Central memory CD8-positive, alpha-beta T cell (primary cell): ENCODE measurements at regions not wholly inside any gene's neighbourhood (a gene's known extent, or its start where the extent isn't known, plus 50 kb on each side); places are given as distances from the start of the nearest gene placed in this dataset.
"Not testable (repeated sequence)": the region's sequence is repeated elsewhere in the genome, so short reads cannot be mapped to it uniquely, and the experiment has no call there.

ENCODE experiments used
- ATAC-seq: fragments of 150-1000 bp; cut with Tn5 transposase; replicated peaks from 2 replicates; pipeline ENCODE4 v1.10.0; 2022; ENCODE audit warnings: mild to moderate bottlenecking, moderate FRiP score, moderate number of reproducible peaks; ENCODE audit not compliant: poor library complexity, severe bottlenecking; ENCODE audit errors: extremely low read depth
- DNase-seq, 2 donors: peaks; one replicate each; pipeline ENCODE4 v3.0.0; 2021; ENCODE audit warnings: low spot score in 2 of 2
- H3K27ac Mint-ChIP-seq: one replicate; pipeline ENCODE4 v1.8.0; 2022; ENCODE audit warnings: low read depth, mild to moderate bottlenecking, moderate library complexity, mixed read lengths
- H3K27me3 Mint-ChIP-seq: one replicate; pipeline ENCODE4 v1.8.0; 2022; ENCODE audit warnings: mixed read lengths
- H3K36me3 Mint-ChIP-seq: one replicate; pipeline ENCODE4 v1.8.0; 2022; ENCODE audit warnings: mild to moderate bottlenecking, moderate library complexity, mixed read lengths; ENCODE audit not compliant: insufficient read depth
- H3K4me1 Mint-ChIP-seq: one replicate; pipeline ENCODE4 v1.8.0; 2022; ENCODE audit warnings: mixed read lengths
- H3K4me3 Mint-ChIP-seq: one replicate; pipeline ENCODE4 v1.8.0; 2022; ENCODE audit warnings: mild to moderate bottlenecking, moderate library complexity, mixed read lengths
- H3K9me3 Mint-ChIP-seq: one replicate; pipeline ENCODE4 v1.8.0; 2022; ENCODE audit warnings: mixed read lengths

GRCh38 chr7:112540839-112541577 is 60.2 kb downstream of the LSMEM1 start:
- DNase-seq = no peak
- H3K36me3 Mint-ChIP-seq = no peaks in the 10 kb centered on the region
- no peak overlapping the region for H3K27ac Mint-ChIP-seq
- no peaks in the 10 kb centered on the region for H3K4me1 Mint-ChIP-seq
- no peaks in the 10 kb centered on the region for H3K9me3 Mint-ChIP-seq
- H3K4me3 Mint-ChIP-seq = no peak overlapping the region
- ATAC-seq = no peak
- peaks cover 49% of the 10 kb centered on the region for H3K27me3 Mint-ChIP-seq

- Mint-ChIP-seq H3K27ac (no peak overlapping the region), H3K4me1 (no peaks in the 10 kb centered on the region), H3K4me3 (no peak overlapping the region), H3K36me3 (no peaks in the 10 kb centered on the region), H3K27me3 (peaks cover 36% of the 10 kb centered on the region), H3K9me3 (no peaks in the 10 kb centered on the region)
- no peak for DNase-seq
- no peak for ATAC-seq
Observed at GRCh38 chr7:112546723-112547513, 66.1 kb downstream of the LSMEM1 start.

DNA sequence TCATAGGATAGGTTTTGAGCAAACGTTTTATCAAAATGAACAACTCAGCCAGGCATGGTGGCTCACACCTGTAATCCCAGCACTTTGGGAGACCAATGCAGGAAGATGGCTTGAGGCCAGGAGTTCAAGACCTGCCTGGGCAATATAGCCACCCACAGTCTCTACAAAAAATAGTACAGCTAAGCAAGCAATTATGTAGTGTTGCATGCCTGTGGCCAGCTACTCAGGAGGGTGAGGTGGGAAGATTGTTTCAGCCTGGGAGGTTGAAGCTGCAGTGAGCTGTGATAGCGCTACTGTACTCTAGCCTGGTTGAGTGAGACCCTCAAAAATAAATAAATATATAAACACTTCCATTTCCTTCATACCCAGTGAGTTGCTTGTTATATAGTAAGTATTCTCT is 67.1 kb downstream of the LSMEM1 start:
- Mint-ChIP-seq H3K9me3 (no peaks in the 10 kb centered on the region), H3K4me3 (no peak overlapping the region), H3K27ac (no peak overlapping the region), H3K36me3 (no peaks in the 10 kb centered on the region), H3K4me1 (no peaks in the 10 kb centered on the region), H3K27me3 (peaks cover 36% of the 10 kb centered on the region)
- DNase-seq (no peak), ATAC-seq (no peak)

DNA sequence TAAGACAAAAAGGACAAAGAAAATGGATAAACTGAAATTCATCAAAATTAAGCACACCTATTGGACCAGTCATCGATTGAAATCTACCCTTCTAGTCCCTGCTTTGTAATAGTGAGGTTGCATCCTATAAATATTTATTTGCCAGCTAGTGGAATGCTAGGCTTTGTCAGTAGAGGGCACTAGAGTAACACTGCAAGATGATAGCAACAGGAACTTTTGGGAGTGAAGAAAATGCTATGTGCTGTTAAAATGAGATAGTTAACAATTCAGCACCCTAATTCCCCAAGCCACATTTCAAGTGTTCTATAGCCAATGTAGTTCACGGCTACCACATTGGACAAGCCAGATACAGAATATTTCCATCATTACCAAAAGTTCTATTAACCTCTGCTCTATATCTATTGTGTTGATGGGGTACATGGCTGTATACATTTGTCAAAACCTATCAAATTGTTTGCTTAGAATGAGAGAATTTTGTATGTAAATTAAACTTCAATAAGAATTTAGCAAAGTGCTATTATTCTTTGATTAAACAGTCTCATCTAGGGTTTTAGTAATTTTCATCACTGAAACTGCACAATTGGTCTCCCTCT is 69.8 kb downstream of the LSMEM1 start:
- Mint-ChIP-seq H3K27me3 (peaks cover 23% of the 10 kb centered on the region), H3K36me3 (no peaks in the 10 kb centered on the region), H3K27ac (no peak overlapping the region), H3K4me3 (no peak overlapping the region), H3K9me3 (no peaks in the 10 kb centered on the region), H3K4me1 (no peaks in the 10 kb centered on the region)
- no peak for DNase-seq
- no peak for ATAC-seq

DNA sequence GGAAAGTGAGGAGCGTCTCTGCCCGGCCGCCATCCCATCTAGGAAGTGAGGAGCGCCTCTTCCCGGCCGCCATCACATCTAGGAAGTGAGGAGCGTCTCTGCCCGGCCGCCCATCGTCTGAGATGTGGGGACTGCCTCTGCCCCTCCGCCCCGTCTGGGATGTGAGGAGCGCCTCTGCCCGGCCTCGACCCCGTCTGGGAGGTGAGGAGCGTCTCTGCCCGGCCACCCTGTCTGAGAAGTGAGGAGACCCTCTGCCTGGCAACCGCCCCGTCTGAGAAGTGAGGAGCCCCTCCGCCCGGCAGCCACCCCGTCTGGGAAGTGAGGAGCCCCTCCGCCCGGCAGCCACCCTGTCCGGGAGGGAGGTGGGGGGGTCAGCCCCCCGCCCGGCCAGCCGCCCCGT is 70.7 kb downstream of the LSMEM1 start:
- not testable (repeated sequence) for H3K4me3 Mint-ChIP-seq, H3K27ac Mint-ChIP-seq, H3K36me3 Mint-ChIP-seq, H3K9me3 Mint-ChIP-seq, ATAC-seq, DNase-seq, H3K4me1 Mint-ChIP-seq
- H3K27me3 Mint-ChIP-seq = peaks cover 14% of the 10 kb centered on the region

DNA sequence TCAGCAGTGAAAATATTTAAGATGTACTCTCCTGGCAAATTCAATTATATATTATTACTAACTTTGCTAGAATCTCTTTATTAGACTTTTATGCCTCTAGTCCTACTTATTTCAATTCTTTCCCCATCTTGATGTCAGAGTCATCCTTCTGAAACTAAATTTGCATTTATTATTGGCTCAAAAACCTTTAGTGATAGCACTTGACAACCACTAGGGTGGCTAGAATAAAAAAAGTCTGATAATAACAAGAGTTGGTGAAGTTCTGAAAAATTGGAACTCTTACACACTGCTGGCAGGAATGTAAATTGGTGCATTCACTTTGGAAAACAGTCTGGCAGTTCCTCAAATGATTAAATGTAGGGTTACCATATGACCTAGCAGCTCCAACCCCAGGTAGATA is 73.8 kb downstream of the LSMEM1 start:
- no peak overlapping the region for H3K4me3 Mint-ChIP-seq

DNA sequence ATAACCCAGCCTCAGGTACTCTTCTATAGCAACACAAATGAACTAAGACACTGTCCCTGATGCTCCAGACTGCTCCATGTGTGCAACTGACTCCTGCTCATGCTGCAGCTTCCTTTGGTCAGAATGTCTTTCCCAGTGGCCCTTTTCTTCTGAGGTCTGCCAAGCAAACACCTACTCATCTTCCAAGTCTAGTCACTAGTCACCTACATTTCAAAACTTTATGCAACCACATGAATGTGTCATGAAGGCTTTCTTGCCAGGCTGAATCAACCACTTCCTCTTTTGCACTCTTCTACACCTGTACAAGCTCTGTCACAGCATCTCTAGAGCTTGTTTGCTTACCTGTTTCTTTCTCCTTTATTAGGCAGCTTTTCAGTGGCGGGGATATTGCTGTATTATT is 75.8 kb downstream of the LSMEM1 start:
- H3K36me3 Mint-ChIP-seq = no peaks in the 10 kb centered on the region
- no peak overlapping the region for H3K27ac Mint-ChIP-seq
- ATAC-seq (peak; percentile 54), DNase-seq (no peak)
- H3K9me3 Mint-ChIP-seq = no peaks in the 10 kb centered on the region
- H3K4me1 Mint-ChIP-seq = peaks cover 7% of the 10 kb centered on the region
- H3K27me3 Mint-ChIP-seq = peaks cover 22% of the 10 kb centered on the region
- no peak overlapping the region for H3K4me3 Mint-ChIP-seq

More for the DNA sequence above, 73.8 kb downstream of the LSMEM1 start:
- Mint-ChIP-seq H3K27ac (no peak overlapping the region), H3K9me3 (no peaks in the 10 kb centered on the region), H3K4me1 (peaks cover 7% of the 10 kb centered on the region), H3K36me3 (no peaks in the 10 kb centered on the region), H3K27me3 (peaks cover 3% of the 10 kb centered on the region)
- ATAC-seq = no peak
- DNase-seq = no peak

DNA sequence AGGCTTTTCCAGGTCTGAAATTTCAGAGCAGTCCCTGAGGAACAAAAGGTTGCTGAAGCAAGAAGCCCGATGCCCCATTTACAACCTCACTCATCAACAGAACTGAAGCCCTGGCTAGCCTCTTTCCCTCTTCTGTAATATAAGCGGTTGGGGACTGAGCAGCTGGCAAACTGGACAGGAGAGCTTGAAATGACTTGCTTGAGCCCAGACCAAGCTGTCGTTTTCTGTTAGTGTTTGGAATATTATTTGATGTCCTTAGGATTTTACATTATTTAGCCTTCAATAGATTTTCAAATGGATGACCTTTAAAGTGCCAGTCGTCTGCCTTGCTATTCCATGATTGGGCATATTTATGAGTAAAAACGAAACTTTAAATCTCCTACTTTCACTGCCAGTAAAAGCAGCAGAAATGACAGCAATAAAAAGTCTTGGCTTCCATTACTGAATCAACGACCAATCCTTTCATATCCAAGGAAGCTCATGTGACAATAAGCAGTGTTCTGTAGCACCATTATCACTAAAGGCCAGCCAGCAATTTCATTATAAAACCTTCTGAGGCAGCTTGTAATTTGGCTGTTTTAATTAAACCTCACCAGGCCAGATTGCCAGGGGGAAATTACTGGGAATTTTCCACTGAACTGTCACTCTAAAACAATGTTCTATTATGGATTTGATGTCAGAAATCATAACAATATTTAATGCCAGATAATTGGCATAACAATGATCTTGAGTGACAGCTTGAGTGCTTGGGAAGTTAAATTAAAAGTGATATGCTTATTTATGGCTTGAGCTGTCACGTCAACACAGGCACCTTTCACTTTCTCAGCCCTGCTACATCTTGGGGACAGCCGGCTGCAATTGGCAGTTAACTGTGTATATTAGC is 85.9 kb downstream of the LSMEM1 start:
- H3K27me3 Mint-ChIP-seq = peaks cover 9% of the 10 kb centered on the region

DNA sequence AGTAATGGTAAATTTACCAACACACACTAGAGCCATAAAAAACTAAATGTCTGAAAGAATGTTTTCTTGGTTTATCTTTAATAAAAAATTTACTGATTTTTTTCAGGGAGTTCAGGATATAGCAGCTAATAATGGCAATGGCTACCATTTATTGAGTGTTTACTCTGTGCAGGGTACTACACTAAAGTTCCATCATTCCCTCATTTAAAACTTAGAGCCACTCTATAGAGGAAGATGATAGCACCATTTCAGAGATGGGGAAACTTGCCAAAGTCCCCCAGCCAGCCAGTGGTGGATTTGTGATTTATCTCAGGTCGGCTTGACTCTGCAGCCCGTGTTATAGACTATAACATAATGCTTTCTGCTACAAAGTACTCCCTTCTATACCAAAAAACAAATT is 86.6 kb downstream of the LSMEM1 start:
- Mint-ChIP-seq H3K9me3 (no peaks in the 10 kb centered on the region), H3K36me3 (no peaks in the 10 kb centered on the region), H3K27me3 (peaks cover 9% of the 10 kb centered on the region), H3K27ac (no peak overlapping the region), H3K4me3 (no peak overlapping the region), H3K4me1 (no peaks in the 10 kb centered on the region)
- ATAC-seq (no peak), DNase-seq (no peak)

More for the DNA sequence above, 85.9 kb downstream of the LSMEM1 start:
- DNase-seq (no peak), ATAC-seq (no peak)
- H3K9me3 Mint-ChIP-seq = no peaks in the 10 kb centered on the region
- H3K36me3 Mint-ChIP-seq = no peaks in the 10 kb centered on the region
- H3K4me3 Mint-ChIP-seq = no peak overlapping the region
- no peak overlapping the region for H3K27ac Mint-ChIP-seq
- H3K4me1 Mint-ChIP-seq = no peaks in the 10 kb centered on the region

DNA sequence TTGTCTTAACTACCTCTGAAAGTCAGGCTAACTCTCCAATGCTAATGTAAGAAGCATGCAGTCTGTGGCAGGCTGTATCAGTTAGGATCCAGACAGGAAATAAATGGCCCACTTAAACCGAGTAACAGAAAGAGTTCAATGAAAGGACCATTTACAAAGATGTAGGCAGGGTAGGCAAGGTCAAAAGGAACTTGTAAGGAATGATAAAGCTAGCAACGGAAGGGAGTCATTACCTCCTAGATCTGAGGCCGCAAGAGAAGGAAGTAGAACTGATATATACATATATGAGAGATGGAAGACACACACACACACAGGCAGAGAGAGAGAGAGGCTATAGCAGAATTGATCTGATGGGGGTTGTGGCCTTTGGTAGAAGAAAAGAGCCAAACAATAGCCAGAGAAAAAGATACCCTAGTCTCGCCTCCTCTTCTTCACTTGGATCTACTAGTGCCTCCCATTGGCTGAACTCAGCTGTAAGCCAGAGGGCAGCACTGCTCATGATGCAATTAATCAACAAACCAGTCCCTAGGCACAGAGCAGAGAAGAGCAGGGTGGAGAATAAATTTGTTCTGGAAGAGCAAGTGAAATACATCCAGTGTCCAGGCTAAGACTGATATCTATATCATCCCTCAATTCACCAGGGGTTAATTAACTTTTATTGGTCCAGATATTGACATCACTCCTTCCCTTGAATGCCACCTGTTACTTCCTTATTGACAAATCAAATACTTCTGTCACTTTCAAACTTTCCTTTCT is 91.2 kb downstream of the LSMEM1 start:
- Mint-ChIP-seq H3K27me3 (no peaks in the 10 kb centered on the region), H3K36me3 (no peaks in the 10 kb centered on the region), H3K9me3 (peaks cover 5% of the 10 kb centered on the region), H3K4me1 (no peaks in the 10 kb centered on the region), H3K4me3 (no peak overlapping the region), H3K27ac (no peak overlapping the region)
- ATAC-seq = no peak
- no peak for DNase-seq

DNA sequence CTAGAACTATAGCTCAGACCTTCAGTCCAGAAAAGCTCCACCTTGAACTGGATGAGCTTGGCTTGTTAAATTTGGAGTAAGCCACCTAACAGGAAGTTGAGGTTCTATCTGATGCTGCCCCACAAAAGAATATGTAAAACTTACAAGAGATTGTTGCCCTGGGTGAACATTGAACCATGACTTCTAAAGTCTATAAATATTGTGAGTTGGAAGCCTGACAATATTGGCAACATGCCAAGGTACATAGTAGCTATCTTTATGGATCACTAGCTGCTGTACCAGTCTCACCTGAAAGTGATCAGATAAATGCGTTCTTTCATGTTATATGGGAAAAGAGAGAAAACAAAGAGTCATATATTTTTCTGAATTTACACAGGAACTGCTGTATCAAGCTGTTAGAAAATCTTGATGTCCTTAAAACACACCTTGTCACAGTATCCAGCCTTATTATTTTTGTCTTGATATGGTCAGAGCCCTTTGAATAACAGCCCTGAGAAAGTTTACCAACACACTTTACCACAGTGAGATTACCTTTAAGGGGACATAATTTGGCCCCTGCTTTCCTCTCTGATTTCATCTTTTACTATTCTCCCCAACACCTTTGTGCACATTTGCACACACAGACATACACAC is 92.0 kb downstream of the LSMEM1 start:
- Mint-ChIP-seq H3K27me3 (no peaks in the 10 kb centered on the region), H3K4me1 (no peaks in the 10 kb centered on the region), H3K36me3 (no peaks in the 10 kb centered on the region), H3K4me3 (no peak overlapping the region), H3K9me3 (peaks cover 5% of the 10 kb centered on the region), H3K27ac (no peak overlapping the region)
- no peak for ATAC-seq
- no peak for DNase-seq
